Ectodermal cell (in vitro differentiated cells): ENCODE measurements at regions not wholly inside any gene's neighbourhood (a gene's known extent, or its start where the extent isn't known, plus 50 kb on each side); places are given as distances from the start of the nearest gene placed in this dataset.

Experiments
- H3K27ac ChIP-seq: 2 replicates; pipeline ENCODE4 v1.7.0; 2013; ENCODE audit warnings: mild to moderate bottlenecking, low read depth, low read length; ENCODE audit not compliant: insufficient read depth, poor library complexity, severe bottlenecking
- H3K27me3 ChIP-seq: 2 replicates; pipeline ENCODE4 v1.7.0; 2013; ENCODE audit warnings: mild to moderate bottlenecking, low read length; ENCODE audit not compliant: insufficient read depth, control insufficient read depth, poor library complexity, severe bottlenecking
- H3K36me3 ChIP-seq: one replicate; pipeline ENCODE4 v1.7.0; 2013; ENCODE audit warnings: low read length; ENCODE audit not compliant: control insufficient read depth, insufficient read depth
- H3K4me1 ChIP-seq: one replicate; pipeline ENCODE4 v1.7.0; 2013; ENCODE audit warnings: low read length; ENCODE audit not compliant: control insufficient read depth, insufficient read depth
- H3K4me3 ChIP-seq: 2 replicates; pipeline ENCODE4 v1.7.0; 2013; ENCODE audit warnings: low read depth, low read length, control low read depth; ENCODE audit not compliant: insufficient read depth
- H3K9me3 ChIP-seq: 2 replicates; pipeline ENCODE4 v1.7.0; 2013; ENCODE audit warnings: mild to moderate bottlenecking, low read length, moderate library complexity; ENCODE audit not compliant: control insufficient read depth
- WGBS, 2 experiments: methylation state at CpG; one replicate each; pipeline ENCODE4 v1.1.7; 2013; ENCODE audit warnings: missing lambda C conversion rate in 2 of 2; 5-methylcytosine and 5-hydroxymethylcytosine counted together

- H3K27ac ChIP-seq, result no peak overlapping the region
- no peaks in the 10 kb centered on the region for H3K36me3 ChIP-seq
- H3K4me3 ChIP-seq, result no peak overlapping the region
- H3K27me3 ChIP-seq, result no peaks in the 10 kb centered on the region
- H3K4me1 ChIP-seq, result no peaks in the 10 kb centered on the region
- no peaks in the 10 kb centered on the region for H3K9me3 ChIP-seq
- 91 to 92% methylated on average over 6 of the region's 6 CpGs for WGBS, 2 experiments
Measured at GRCh38 chr15:98213346-98213979, 253.0 kb downstream of the ARRDC4 start.

- Histone ChIP-seq H3K27ac (no peak overlapping the region), H3K27me3 (no peaks in the 10 kb centered on the region), H3K4me3 (no peak overlapping the region), H3K9me3 (no peaks in the 10 kb centered on the region), H3K4me1 (no peaks in the 10 kb centered on the region), H3K36me3 (no peaks in the 10 kb centered on the region)
- 94% methylated on average over 4 of the region's 4 CpGs for WGBS, 2 experiments
Measured at GRCh38 chr15:98216166-98216565, 255.7 kb downstream of the ARRDC4 start.

- 93 to 96% methylated on average over 6 of the region's 6 CpGs for WGBS, 2 experiments
- H3K9me3 ChIP-seq, result no peaks in the 10 kb centered on the region
- H3K36me3 ChIP-seq, result no peaks in the 10 kb centered on the region
- H3K27ac ChIP-seq, result no peak overlapping the region
- H3K4me3 ChIP-seq, result no peak overlapping the region
- no peaks in the 10 kb centered on the region for H3K27me3 ChIP-seq
- no peaks in the 10 kb centered on the region for H3K4me1 ChIP-seq
Measured at GRCh38 chr15:98217356-98217755, 256.9 kb downstream of the ARRDC4 start.

- no peaks in the 10 kb centered on the region for H3K27me3 ChIP-seq
- no peak overlapping the region for H3K4me3 ChIP-seq
- WGBS, 2 experiments, result 94 to 98% methylated on average over 3 of the region's 3 CpGs
- H3K9me3 ChIP-seq, result no peaks in the 10 kb centered on the region
- H3K36me3 ChIP-seq, result no peaks in the 10 kb centered on the region
- no peaks in the 10 kb centered on the region for H3K4me1 ChIP-seq
- no peak overlapping the region for H3K27ac ChIP-seq
Measured at GRCh38 chr15:98221144-98221543, 260.6 kb downstream of the ARRDC4 start.

GRCh38 chr15:98221577-98221976 lies 261.1 kb downstream of the ARRDC4 start:
- no peaks in the 10 kb centered on the region for H3K9me3 ChIP-seq
- WGBS, 2 experiments, result 92 to 96% methylated on average over 4 of the region's 4 CpGs
- H3K4me3 ChIP-seq, result no peak overlapping the region
- no peak overlapping the region for H3K27ac ChIP-seq
- no peaks in the 10 kb centered on the region for H3K27me3 ChIP-seq
- H3K4me1 ChIP-seq, result no peaks in the 10 kb centered on the region
- H3K36me3 ChIP-seq, result no peaks in the 10 kb centered on the region

GRCh38 chr15:98226149-98226548 lies 265.6 kb downstream of the ARRDC4 start:
- Histone ChIP-seq H3K4me3 (no peak overlapping the region), H3K27ac (no peak overlapping the region), H3K4me1 (no peaks in the 10 kb centered on the region), H3K27me3 (no peaks in the 10 kb centered on the region), H3K9me3 (no peaks in the 10 kb centered on the region), H3K36me3 (no peaks in the 10 kb centered on the region)
- 94 to 95% methylated on average over 3 of the region's 3 CpGs for WGBS, 2 experiments

GRCh38 chr15:98226578-98226977 lies 266.1 kb downstream of the ARRDC4 start:
- Histone ChIP-seq H3K4me3 (no peak overlapping the region), H3K27me3 (no peaks in the 10 kb centered on the region), H3K27ac (no peak overlapping the region), H3K4me1 (no peaks in the 10 kb centered on the region), H3K9me3 (no peaks in the 10 kb centered on the region), H3K36me3 (no peaks in the 10 kb centered on the region)
- WGBS, 2 experiments, result 81 to 94% methylated on average over 2 of the region's 2 CpGs

- no peaks in the 10 kb centered on the region for H3K27me3 ChIP-seq
- H3K4me3 ChIP-seq, result no peak overlapping the region
- H3K4me1 ChIP-seq, result no peaks in the 10 kb centered on the region
- no peaks in the 10 kb centered on the region for H3K36me3 ChIP-seq
- H3K27ac ChIP-seq, result no peak overlapping the region
- 95 to 99% methylated on average over 3 to 4 of the region's 4 CpGs for WGBS, 2 experiments
- H3K9me3 ChIP-seq, result no peaks in the 10 kb centered on the region
Measured at GRCh38 chr15:98228846-98229245, 268.3 kb downstream of the ARRDC4 start.

GRCh38 chr15:98230975-98231374 lies 270.5 kb downstream of the ARRDC4 start:
- Histone ChIP-seq H3K9me3 (no peaks in the 10 kb centered on the region), H3K36me3 (no peaks in the 10 kb centered on the region), H3K27ac (no peak overlapping the region), H3K27me3 (no peaks in the 10 kb centered on the region), H3K4me1 (no peaks in the 10 kb centered on the region), H3K4me3 (no peak overlapping the region)
- 93 to 94% methylated on average over 3 to 5 of the region's 5 CpGs for WGBS, 2 experiments

GRCh38 chr15:98231696-98232440 lies 271.4 kb downstream of the ARRDC4 start:
- Histone ChIP-seq H3K4me1 (no peaks in the 10 kb centered on the region), H3K27ac (no peak overlapping the region), H3K4me3 (no peak overlapping the region), H3K27me3 (no peaks in the 10 kb centered on the region), H3K36me3 (no peaks in the 10 kb centered on the region), H3K9me3 (no peaks in the 10 kb centered on the region)
- 90 to 91% methylated on average over 8 of the region's 8 CpGs for WGBS, 2 experiments
